Suprapubic skin (tissue), 4 donors: ENCODE measurements at regions not wholly inside any gene's neighbourhood (a gene's known extent, or its start where the extent isn't known, plus 50 kb on each side); places are given as distances from the start of the nearest gene placed in this dataset.

Source experiments
- DNase-seq, 2 donors: peaks; one replicate each; pipeline ENCODE4 v3.0.0-alpha.2; 2019; ENCODE audit warnings: low spot score in 2 of 2
- H3K27ac ChIP-seq: fragments of 200-600 bp; sonication (generic); one replicate; pipeline ENCODE4 v1.5.1; 2019
- H3K27me3 ChIP-seq: fragments of 200-600 bp; sonication (generic); one replicate; pipeline ENCODE4 v1.5.1; 2019
- H3K36me3 ChIP-seq: fragments of 200-600 bp; sonication (generic); one replicate; pipeline ENCODE4 v1.5.1; 2019
- H3K4me1 ChIP-seq: fragments of 200-600 bp; sonication (generic); one replicate; pipeline ENCODE4 v1.5.1; 2019
- H3K4me3 ChIP-seq: fragments of 200-600 bp; sonication (generic); one replicate; pipeline ENCODE4 v1.5.1; 2019; ENCODE audit warnings: mild to moderate bottlenecking
- H3K9me3 ChIP-seq: fragments of 200-600 bp; sonication (generic); one replicate; pipeline ENCODE4 v1.5.1; 2019
- EP300 ChIP-seq: sonication (generic); formaldehyde crosslinking; IDR thresholded peaks from one replicate; pipeline ENCODE4 v1.6.1; 2017; ENCODE audit warnings: antibody characterized with exemption
- POLR2A ChIP-seq, 2 donors: fragments of 450-650 bp; IDR thresholded peaks; one replicate each; pipeline ENCODE4 v1.6.1; 2017; ENCODE audit warnings: antibody characterized with exemption in 2 of 2, mild to moderate bottlenecking in 2 of 2, moderate library complexity in 2 of 2
- POLR2AphosphoS5 ChIP-seq, 3 donors: sonication (generic); formaldehyde crosslinking; IDR thresholded peaks; one replicate each; pipeline ENCODE4 v1.6.1; 2017; ENCODE audit warnings: antibody characterized with exemption in 3 of 3
- WGBS: methylation state at CpG from one replicate; pipeline ENCODE4 v1.1.5; 2018; 5-methylcytosine and 5-hydroxymethylcytosine counted together
- TF ChIP-seq, protein P1 (sequence below), 2 donors: fragments of 200-600 bp in 1 of 2; fragments of 450-650 bp in 1 of 2; sonication (generic) in 1 of 2; IDR thresholded peaks; one replicate each; pipeline ENCODE4 v1.5.1; 2016 to 2019; ENCODE audit warnings: antibody characterized with exemption in 2 of 2, mild to moderate bottlenecking in 1 of 2, moderate library complexity in 1 of 2

DNA sequence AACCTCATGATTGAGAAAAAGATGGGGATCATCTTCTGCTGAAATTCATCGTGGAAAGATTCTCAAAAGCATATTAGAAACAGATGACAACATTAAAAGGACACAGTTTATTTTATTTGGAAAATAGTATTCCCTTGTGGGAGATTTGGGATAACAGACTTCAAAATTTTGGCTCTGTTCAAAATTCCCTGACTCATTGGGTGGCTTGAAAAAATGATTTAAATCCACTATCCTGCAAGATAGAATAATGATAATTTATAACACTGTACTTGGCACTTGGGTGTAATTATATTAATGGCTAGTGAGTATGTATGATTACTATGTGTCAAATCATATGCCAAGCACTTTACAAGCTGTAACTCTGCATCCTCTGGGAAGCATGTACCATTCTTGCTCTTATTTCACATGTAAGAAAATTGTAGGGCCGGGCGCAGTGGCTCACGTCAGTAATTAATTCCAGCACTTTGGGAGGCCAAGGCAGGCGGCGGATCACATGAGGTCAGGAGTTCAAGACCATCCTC is 128.8 kb downstream of the LMNTD1 start:
- Histone ChIP-seq H3K9me3 (no peaks in the 10 kb centered on the region), H3K4me3 (no peak overlapping the region), H3K27me3 (no peaks in the 10 kb centered on the region), H3K27ac (no peak overlapping the region), H3K4me1 (peaks cover 6% of the 10 kb centered on the region), H3K36me3 (no peaks in the 10 kb centered on the region)
- WGBS = 35% methylated on average over 6 of the region's 6 CpGs
- TF ChIP-seq POLR2AphosphoS5 (IDR thresholded peaks at IDR 0.05) (no peak), POLR2A (IDR thresholded peaks at IDR 0.05) (no peak), EP300 (no peak)
- TF ChIP-seq, protein P1, sequence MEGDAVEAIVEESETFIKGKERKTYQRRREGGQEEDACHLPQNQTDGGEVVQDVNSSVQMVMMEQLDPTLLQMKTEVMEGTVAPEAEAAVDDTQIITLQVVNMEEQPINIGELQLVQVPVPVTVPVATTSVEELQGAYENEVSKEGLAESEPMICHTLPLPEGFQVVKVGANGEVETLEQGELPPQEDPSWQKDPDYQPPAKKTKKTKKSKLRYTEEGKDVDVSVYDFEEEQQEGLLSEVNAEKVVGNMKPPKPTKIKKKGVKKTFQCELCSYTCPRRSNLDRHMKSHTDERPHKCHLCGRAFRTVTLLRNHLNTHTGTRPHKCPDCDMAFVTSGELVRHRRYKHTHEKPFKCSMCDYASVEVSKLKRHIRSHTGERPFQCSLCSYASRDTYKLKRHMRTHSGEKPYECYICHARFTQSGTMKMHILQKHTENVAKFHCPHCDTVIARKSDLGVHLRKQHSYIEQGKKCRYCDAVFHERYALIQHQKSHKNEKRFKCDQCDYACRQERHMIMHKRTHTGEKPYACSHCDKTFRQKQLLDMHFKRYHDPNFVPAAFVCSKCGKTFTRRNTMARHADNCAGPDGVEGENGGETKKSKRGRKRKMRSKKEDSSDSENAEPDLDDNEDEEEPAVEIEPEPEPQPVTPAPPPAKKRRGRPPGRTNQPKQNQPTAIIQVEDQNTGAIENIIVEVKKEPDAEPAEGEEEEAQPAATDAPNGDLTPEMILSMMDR (IDR thresholded peaks at IDR 0.05) = no peak
- DNase-seq = no peak

DNA sequence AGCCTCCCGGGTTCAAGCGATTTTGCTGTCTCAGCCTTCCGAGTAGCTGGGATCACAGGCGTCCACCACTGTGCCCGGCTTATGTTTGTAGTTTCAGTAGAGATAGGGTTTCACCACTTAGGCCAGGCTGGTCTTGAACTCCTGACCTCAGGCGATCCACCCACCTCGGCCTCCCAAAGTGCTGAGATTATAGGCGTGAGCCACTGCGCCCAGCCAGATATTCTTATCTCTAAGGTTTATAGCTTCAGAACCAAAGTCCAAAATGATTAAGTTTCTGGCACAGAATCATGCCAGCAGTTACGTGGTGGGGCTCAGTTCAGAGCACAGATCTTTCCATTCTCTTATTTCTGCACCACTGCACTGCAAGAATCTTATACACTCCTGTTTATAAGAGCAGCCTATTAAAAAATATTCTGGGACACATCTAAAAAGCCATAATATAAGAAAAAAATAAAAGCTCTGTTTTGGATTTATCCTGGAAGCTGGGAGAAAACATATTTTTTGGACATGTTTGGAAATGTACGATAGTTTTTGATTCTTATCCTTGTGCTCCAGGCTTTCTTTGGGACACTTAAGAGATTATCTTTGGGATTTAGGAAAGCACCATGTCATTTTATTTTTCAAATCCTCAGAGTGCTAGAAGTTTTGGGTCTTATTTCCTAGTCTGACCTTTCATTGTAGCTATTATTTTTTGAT is 129.6 kb downstream of the LMNTD1 start:
- Histone ChIP-seq H3K9me3 (no peaks in the 10 kb centered on the region), H3K4me3 (no peak overlapping the region), H3K4me1 (peaks cover 6% of the 10 kb centered on the region), H3K36me3 (no peaks in the 10 kb centered on the region), H3K27me3 (no peaks in the 10 kb centered on the region), H3K27ac (no peak overlapping the region)
- TF ChIP-seq, protein P1 (IDR thresholded peaks at IDR 0.05) = no peak
- TF ChIP-seq POLR2A (IDR thresholded peaks at IDR 0.05) (no peak), EP300 (no peak), POLR2AphosphoS5 (IDR thresholded peaks at IDR 0.05) (no peak)
- no peak for DNase-seq
- WGBS = 64% methylated on average over 11 of the region's 11 CpGs

DNA sequence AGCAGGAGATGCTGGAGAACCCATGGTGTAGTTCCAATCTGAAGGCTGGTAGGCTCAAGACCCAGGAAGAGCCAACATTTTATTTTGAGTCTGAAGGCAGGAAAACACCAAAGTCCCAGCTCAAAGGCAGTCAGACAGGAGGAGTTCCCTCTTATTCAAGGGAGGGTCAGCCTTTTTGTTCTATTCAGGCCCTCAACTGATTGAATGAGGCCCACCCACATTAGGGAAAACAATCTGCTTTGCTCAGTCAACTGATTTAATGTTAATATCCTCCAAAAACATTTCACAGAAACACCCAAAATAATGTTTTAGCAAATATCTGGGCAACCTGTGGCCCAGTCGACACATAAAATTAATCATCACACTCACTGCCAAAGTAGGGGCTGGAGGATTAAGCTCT is 130.8 kb downstream of the LMNTD1 start:
- no peak for TF ChIP-seq EP300
- TF ChIP-seq, protein P1 (IDR thresholded peaks at IDR 0.05) = no peak
- TF ChIP-seq POLR2AphosphoS5 (IDR thresholded peaks at IDR 0.05) = no peak
- TF ChIP-seq POLR2A (IDR thresholded peaks at IDR 0.05) = no peak
- H3K36me3 ChIP-seq = no peaks in the 10 kb centered on the region
- no peak overlapping the region for H3K4me3 ChIP-seq
- 95% methylated on average over 1 of the region's 1 CpG for WGBS
- no peak for DNase-seq
- no peak overlapping the region for H3K27ac ChIP-seq
- no peaks in the 10 kb centered on the region for H3K27me3 ChIP-seq
- no peaks in the 10 kb centered on the region for H3K9me3 ChIP-seq
- H3K4me1 ChIP-seq = peaks cover 6% of the 10 kb centered on the region

DNA sequence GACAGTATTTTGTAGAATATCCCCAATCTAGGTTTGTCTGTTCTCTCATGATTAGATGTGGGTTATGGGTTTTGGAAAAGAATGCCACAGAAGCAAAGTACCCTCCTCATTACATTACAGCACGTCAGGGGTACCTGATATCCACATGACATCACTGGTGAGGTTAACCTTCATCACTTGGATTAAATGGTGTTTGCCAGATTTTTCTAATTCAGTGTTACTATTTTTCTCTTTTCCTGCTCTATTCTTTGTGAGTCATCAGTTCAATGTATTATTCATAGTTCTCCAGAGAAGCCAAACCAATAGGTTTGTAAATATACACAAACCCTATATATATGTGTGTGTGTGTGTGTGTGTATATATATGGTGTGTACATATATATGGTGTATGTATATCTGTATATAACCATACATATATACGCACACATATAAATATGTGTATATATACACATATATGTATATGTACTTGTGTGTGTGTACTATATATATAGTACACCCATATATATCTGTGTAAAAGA is 131.4 kb downstream of the LMNTD1 start:
- Histone ChIP-seq H3K27me3 (no peaks in the 10 kb centered on the region), H3K27ac (no peak overlapping the region), H3K9me3 (no peaks in the 10 kb centered on the region), H3K4me3 (no peak overlapping the region), H3K4me1 (peaks cover 6% of the 10 kb centered on the region), H3K36me3 (no peaks in the 10 kb centered on the region)
- TF ChIP-seq POLR2AphosphoS5 (IDR thresholded peaks at IDR 0.05) (no peak), EP300 (no peak), POLR2A (IDR thresholded peaks at IDR 0.05) (no peak)
- TF ChIP-seq, protein P1 (IDR thresholded peaks at IDR 0.05) = no peak
- no peak for DNase-seq
- 95% methylated on average over 2 of the region's 2 CpGs for WGBS

DNA sequence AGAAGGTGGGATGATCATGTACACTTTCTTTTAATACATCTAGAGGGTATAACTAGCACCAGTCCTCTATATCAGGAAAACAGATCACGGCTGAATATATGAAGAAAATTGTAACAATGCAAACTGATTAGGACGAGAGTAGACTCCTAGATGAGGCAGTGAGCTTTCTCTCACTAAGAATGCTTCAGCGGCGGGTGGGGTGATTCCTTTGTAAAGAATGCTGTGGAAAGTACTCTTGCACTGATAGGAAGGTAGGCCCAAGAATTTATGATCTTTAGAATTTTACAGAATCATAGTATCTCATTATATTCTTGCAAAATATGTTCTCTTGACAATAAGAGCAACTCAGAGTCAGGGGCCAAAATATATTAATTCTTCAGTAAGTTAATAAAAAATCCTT is 133.0 kb downstream of the LMNTD1 start:
- Histone ChIP-seq H3K4me1 (peaks cover 6% of the 10 kb centered on the region), H3K27me3 (no peaks in the 10 kb centered on the region), H3K4me3 (no peak overlapping the region), H3K36me3 (no peaks in the 10 kb centered on the region), H3K9me3 (no peaks in the 10 kb centered on the region), H3K27ac (no peak overlapping the region)
- WGBS = 71% methylated on average over 4 of the region's 4 CpGs
- no peak for DNase-seq
- TF ChIP-seq EP300 = no peak
- TF ChIP-seq POLR2AphosphoS5 (IDR thresholded peaks at IDR 0.05) = no peak
- TF ChIP-seq POLR2A (IDR thresholded peaks at IDR 0.05) = no peak
- TF ChIP-seq, protein P1 (IDR thresholded peaks at IDR 0.05) = no peak
